HEK293 (cell line): ENCODE measurements at regions not wholly inside any gene's neighbourhood (a gene's known extent, or its start where the extent isn't known, plus 50 kb on each side); places are given as distances from the start of the nearest gene placed in this dataset.

ENCODE experiments used
- ZNF416 ChIP-seq: fragments of 450-650 bp; formaldehyde crosslinking; IDR thresholded peaks from 2 replicates; pipeline ENCODE4 v1.5.1; 2016; ENCODE audit warnings: missing biosample characterization, missing genetic modification characterization
- ZNF792 ChIP-seq: fragments of 450-650 bp; formaldehyde crosslinking; IDR thresholded peaks from 2 replicates; pipeline ENCODE4 v1.5.1; 2016; ENCODE audit warnings: missing biosample characterization, missing genetic modification characterization
- TF ChIP-seq, protein P1 (sequence below): fragments of 450-650 bp; formaldehyde crosslinking; IDR thresholded peaks from 2 replicates; pipeline ENCODE4 v1.5.1; 2017; ENCODE audit warnings: missing biosample characterization, missing genetic modification characterization

GRCh38 chr1:90277270-90277669 is 282.4 kb downstream of the ZNF326 start:
- TF ChIP-seq, protein P1, sequence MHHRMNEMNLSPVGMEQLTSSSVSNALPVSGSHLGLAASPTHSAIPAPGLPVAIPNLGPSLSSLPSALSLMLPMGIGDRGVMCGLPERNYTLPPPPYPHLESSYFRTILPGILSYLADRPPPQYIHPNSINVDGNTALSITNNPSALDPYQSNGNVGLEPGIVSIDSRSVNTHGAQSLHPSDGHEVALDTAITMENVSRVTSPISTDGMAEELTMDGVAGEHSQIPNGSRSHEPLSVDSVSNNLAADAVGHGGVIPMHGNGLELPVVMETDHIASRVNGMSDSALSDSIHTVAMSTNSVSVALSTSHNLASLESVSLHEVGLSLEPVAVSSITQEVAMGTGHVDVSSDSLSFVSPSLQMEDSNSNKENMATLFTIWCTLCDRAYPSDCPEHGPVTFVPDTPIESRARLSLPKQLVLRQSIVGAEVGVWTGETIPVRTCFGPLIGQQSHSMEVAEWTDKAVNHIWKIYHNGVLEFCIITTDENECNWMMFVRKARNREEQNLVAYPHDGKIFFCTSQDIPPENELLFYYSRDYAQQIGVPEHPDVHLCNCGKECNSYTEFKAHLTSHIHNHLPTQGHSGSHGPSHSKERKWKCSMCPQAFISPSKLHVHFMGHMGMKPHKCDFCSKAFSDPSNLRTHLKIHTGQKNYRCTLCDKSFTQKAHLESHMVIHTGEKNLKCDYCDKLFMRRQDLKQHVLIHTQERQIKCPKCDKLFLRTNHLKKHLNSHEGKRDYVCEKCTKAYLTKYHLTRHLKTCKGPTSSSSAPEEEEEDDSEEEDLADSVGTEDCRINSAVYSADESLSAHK (tag by site-specific recombination), result no peak
- TF ChIP-seq ZNF416 (tag by site-specific recombination) (no peak), ZNF792 (no peak)
